ENCODE measurements at regions not wholly inside any gene's neighbourhood (a gene's known extent, or its start where the extent isn't known, plus 50 kb on each side); places are given as distances from the start of the nearest gene placed in this dataset.
A peak's percentile ranks its signal among the peaks of the same experiment; 100 is the strongest.

DNA sequence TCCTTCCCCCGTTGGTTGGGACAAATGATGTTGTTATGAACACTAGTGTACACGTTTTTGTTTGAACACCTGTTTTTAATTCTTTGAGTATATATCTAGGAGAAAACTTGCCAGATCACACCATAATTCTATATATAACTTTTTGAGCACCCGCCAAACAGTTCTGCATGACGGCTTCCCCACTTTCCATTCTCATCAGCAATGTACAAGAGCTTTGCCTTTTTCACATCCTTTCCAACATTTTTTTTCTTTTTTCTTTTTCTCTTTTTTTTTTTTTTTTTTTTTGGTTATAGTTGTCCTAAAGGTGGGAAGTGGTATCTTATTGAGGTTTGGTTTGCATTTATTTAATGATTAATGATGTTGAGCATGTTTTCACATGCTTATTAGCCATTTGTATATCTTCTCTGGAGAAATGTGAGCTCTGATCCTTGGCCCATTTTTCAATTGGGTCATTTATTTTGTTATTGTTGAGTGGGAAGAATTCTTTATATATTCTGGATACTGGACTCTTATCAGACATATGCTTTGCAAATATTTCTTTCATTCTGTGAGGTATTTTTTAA, 86.9 kb upstream of the ZC3H15 start:
- H3K36me3 ChIP-seq (ENCODE audit: low read depth): no peaks in the 10 kb centered on the region
- TF ChIP-seq, protein P1, sequence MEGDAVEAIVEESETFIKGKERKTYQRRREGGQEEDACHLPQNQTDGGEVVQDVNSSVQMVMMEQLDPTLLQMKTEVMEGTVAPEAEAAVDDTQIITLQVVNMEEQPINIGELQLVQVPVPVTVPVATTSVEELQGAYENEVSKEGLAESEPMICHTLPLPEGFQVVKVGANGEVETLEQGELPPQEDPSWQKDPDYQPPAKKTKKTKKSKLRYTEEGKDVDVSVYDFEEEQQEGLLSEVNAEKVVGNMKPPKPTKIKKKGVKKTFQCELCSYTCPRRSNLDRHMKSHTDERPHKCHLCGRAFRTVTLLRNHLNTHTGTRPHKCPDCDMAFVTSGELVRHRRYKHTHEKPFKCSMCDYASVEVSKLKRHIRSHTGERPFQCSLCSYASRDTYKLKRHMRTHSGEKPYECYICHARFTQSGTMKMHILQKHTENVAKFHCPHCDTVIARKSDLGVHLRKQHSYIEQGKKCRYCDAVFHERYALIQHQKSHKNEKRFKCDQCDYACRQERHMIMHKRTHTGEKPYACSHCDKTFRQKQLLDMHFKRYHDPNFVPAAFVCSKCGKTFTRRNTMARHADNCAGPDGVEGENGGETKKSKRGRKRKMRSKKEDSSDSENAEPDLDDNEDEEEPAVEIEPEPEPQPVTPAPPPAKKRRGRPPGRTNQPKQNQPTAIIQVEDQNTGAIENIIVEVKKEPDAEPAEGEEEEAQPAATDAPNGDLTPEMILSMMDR (IDR thresholded peaks at IDR 0.05): no peak
- ATAC-seq (no peak), DNase-seq (no peak)
- H3K9me3 ChIP-seq: no peaks in the 10 kb centered on the region
- no peaks in the 10 kb centered on the region for H3K4me1 ChIP-seq (ENCODE audit: low read depth)
- intact Hi-C loops (cut with DNase I, micrococcal nuclease): no loop called here
- no peak overlapping the region for H3K4me3 ChIP-seq

DNA sequence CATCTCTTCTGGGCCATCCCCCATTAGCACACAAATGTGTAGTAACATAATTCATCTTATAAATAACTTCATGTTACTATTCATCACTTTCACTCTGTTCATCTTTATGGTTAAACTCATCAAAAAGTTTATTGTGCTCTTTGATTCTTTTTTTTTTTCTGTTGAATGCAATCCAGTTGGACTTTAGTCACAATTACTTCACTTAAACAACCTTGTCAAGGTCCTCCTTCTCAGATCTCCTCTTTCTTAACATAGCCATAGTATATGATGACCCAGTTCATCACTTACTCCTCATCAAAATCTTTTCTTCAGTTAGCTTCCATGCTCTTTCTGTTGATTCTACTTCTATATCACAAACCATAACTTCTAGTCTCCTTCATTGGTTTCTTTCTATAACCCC, 80.2 kb upstream of the ZC3H15 start:
- Histone ChIP-seq H3K9me3 (no peaks in the 10 kb centered on the region), H3K4me3 (no peak overlapping the region), H3K4me1 (ENCODE audit: low read depth) (no peaks in the 10 kb centered on the region), H3K36me3 (ENCODE audit: low read depth) (no peaks in the 10 kb centered on the region)
- intact Hi-C loops (cut with DNase I, micrococcal nuclease): no loop called here
- ATAC-seq (peak; percentile 55), DNase-seq (no peak)
- TF ChIP-seq, protein P1 (IDR thresholded peaks at IDR 0.05): no peak

DNA sequence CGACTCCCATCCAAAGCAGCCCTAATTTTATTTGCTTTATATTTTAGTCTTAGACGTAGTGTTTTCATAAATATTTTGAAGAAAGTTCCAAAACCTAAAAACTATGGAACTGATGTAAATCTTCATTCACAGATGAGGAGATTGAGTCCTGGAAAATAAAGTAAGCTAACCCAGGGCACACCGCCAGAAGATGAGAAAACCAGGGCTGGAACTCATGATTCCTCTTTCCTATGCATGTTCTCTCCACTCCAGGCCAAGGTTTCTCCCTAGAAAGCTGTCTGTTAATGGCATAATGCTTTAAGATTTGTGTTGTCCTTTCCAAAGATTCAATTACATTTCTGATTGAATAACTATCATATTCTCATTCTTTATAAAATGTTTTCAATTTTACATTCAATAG, 78.4 kb upstream of the ZC3H15 start:
- Histone ChIP-seq H3K36me3 (ENCODE audit: low read depth) (no peaks in the 10 kb centered on the region), H3K4me3 (no peak overlapping the region), H3K4me1 (ENCODE audit: low read depth) (no peaks in the 10 kb centered on the region), H3K9me3 (no peaks in the 10 kb centered on the region)
- DNase-seq (no peak), ATAC-seq (no peak)
- intact Hi-C loops (cut with DNase I, micrococcal nuclease): no loop called here
- TF ChIP-seq, protein P1 (IDR thresholded peaks at IDR 0.05): no peak

DNA sequence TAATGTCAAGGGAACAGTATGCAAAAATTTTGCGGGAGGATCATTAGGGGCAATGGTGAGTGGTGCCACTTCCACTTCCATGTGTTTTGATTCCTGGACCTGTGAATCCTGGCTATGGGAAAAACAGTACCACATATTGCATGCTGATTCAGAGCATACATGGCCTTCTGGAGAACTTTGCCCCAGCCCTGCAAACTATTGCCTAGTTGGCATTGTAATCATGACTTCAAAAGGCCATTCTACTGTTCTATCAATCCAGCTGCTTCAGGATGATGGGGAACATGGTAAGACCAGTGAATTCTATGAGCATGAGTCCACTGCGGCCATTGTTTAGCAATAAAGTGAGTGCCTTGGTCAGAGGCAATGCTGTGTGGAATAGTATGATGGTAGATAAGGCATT, 75.3 kb upstream of the ZC3H15 start:
- ATAC-seq: no peak
- TF ChIP-seq, protein P1 (IDR thresholded peaks at IDR 0.05): no peak

DNA sequence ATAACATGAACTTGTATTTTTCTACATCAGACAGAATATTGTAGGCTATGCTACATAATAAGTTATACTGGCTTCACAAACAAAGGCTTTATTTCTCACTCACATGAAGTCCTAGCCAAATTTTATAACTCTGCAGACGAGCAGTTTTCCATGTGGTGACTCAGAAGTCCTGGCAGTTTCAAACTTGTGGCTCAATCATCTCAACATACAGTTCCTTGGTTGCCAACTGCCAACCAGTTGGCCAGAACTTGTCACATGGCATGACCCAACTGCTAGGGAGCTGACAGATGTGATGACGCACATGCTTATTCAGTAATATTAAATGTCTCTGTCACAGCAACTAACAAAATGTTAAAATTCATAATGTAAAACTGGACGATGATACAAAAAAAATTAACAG, 63.8 kb upstream of the ZC3H15 start:
- TF ChIP-seq, protein P1 (IDR thresholded peaks at IDR 0.05): no peak
- no peaks in the 10 kb centered on the region for H3K9me3 ChIP-seq
- H3K4me1 ChIP-seq (ENCODE audit: low read depth): peaks cover 11% of the 10 kb centered on the region
- H3K36me3 ChIP-seq (ENCODE audit: low read depth): no peaks in the 10 kb centered on the region
- no peak for DNase-seq
- H3K4me3 ChIP-seq: no peak overlapping the region
- peak; percentile 51 for ATAC-seq
- intact Hi-C loops (cut with DNase I, micrococcal nuclease): no loop called here

More for the DNA sequence above, 75.3 kb upstream of the ZC3H15 start:
- no peak for DNase-seq
- intact Hi-C loops (cut with DNase I, micrococcal nuclease): no loop called here
- Histone ChIP-seq H3K4me1 (ENCODE audit: low read depth) (no peaks in the 10 kb centered on the region), H3K36me3 (ENCODE audit: low read depth) (no peaks in the 10 kb centered on the region), H3K9me3 (peaks cover 5% of the 10 kb centered on the region), H3K4me3 (no peak overlapping the region)

DNA sequence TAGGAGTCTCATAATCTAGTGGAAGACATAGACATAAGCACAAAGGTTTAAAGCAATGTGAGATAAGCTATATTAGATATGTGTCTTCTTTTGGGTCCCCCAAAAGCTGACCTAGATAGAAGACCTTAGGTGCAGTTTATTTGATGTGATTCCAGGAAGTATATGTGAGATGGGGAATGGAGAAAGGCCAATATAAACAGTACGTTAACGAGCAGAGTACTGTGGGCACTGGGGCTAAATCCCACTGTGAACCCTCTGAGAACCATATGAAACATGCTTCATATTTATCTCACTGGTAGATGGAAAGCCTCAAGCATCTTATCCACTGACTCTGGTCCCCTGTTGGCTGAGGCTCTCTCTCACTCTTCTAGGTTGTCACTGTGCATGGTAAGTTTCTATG, 62.6 kb upstream of the ZC3H15 start:
- H3K9me3 ChIP-seq: no peaks in the 10 kb centered on the region
- H3K36me3 ChIP-seq (ENCODE audit: low read depth): no peaks in the 10 kb centered on the region
- peak; percentile 51 for ATAC-seq
- H3K4me1 ChIP-seq (ENCODE audit: low read depth): peaks cover 11% of the 10 kb centered on the region
- no peak for DNase-seq
- TF ChIP-seq, protein P1 (IDR thresholded peaks at IDR 0.05): no peak
- no peak overlapping the region for H3K4me3 ChIP-seq
- intact Hi-C loops (cut with DNase I, micrococcal nuclease): no loop called here
